Activated CD8-positive, alpha-beta memory T cell treated with anti-CD3 and anti-CD28 coated beads, Interleukin-2, amount 10 ng/mL, durations not matched to agents 7 days and 5 days (primary cell): ENCODE measurements at regions not wholly inside any gene's neighbourhood (a gene's known extent, or its start where the extent isn't known, plus 50 kb on each side); places are given as distances from the start of the nearest gene placed in this dataset.

ENCODE experiments used
- ATAC-seq: fragments of 150-1000 bp; cut with Tn5 transposase; one replicate; pipeline ENCODE4 v1.10.0; 2021; ENCODE audit warnings: moderate library complexity
- CTCF ChIA-PET: fragments of 350-600 bp; sonication (Branson Sonifier 250); formaldehyde crosslinking; loops from one replicate; lab custom pipeline; 2021; ENCODE audit warnings: antibody characterized with exemption; lab: Charles Lee
- DNase-seq: peaks from one replicate; pipeline ENCODE4 v3.0.0-alpha.2; 2020
- H3K27ac Mint-ChIP-seq: one replicate; pipeline ENCODE4 v1.8.0; 2021; ENCODE audit warnings: mild to moderate bottlenecking, mixed read lengths
- H3K27me3 Mint-ChIP-seq: one replicate; pipeline ENCODE4 v1.8.0; 2021; ENCODE audit warnings: mixed read lengths
- H3K36me3 Mint-ChIP-seq: one replicate; pipeline ENCODE4 v1.8.0; 2021; ENCODE audit warnings: mild to moderate bottlenecking, mixed read lengths
- H3K4me1 Mint-ChIP-seq: one replicate; pipeline ENCODE4 v1.8.0; 2021; ENCODE audit warnings: mixed read lengths
- H3K4me3 Mint-ChIP-seq: one replicate; pipeline ENCODE4 v1.8.0; 2021; ENCODE audit warnings: mild to moderate bottlenecking, moderate library complexity, mixed read lengths
- H3K9me3 Mint-ChIP-seq: one replicate; pipeline ENCODE4 v1.8.0; 2022; ENCODE audit warnings: low read depth, mixed read lengths

DNA sequence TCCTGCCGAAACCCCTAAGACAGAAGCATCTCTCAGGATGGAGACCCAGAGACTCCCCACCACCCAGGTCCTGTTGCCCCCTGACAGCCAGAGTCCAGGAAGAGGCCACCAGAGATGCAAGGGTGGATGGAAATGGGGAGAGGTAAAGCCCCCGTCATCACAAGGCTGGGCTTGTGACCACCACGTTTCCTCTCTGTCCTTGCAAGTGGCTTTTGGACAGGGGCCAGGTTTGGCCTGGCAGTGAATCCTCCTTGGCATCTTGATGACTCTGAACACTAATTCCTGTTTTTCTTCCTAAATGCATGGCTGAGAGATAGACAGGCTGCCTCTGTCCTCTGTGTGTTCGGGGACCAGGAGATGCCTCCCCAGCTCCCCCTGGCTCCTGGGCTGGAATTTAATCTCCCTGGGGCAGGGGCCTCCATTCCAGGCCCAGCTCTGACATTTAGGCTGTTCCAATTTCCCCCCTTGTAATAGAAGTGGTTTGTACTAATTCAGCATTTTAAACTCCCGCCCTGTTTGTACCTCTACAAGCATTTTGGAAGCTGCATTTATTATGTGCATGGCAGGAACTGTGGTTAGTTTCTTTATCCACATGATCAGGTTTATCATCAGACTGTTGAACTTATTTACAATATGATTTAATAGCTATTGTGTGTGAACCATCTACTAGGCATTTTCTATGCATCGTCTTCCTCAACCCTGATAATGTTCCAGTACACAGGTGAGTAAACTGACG is 116.1 kb upstream of the IRX6 start:
- CTCF ChIA-PET, result no interaction called here
- ATAC-seq (no peak), DNase-seq (no peak)
- no peaks in the 10 kb centered on the region for H3K4me1 Mint-ChIP-seq
- H3K27me3 Mint-ChIP-seq, result no peaks in the 10 kb centered on the region
- H3K9me3 Mint-ChIP-seq, result no peaks in the 10 kb centered on the region
- H3K27ac Mint-ChIP-seq, result no peak overlapping the region
- H3K36me3 Mint-ChIP-seq, result no peaks in the 10 kb centered on the region
- H3K4me3 Mint-ChIP-seq, result no peak overlapping the region

DNA sequence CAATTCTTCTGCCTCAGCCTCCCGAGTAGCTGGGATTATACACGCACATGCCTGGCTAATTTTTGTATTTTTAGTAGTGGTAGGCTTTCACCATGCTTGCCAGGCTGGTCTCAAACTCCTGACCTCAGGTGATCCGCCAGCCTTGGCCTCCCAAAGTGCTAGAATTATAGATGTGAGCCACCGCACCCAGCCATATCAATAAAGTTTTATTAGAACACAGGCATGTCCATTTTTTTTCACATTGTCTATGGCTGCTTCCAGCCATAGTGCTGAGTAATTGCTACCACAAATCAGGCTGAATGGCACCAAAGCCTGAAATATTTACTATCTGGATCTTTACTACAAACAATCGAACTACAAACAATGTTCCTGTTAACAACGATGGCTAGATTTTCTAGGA is 114.4 kb upstream of the IRX6 start:
- no peak for ATAC-seq
- CTCF ChIA-PET, result no interaction called here
- Mint-ChIP-seq H3K4me1 (no peaks in the 10 kb centered on the region), H3K36me3 (no peaks in the 10 kb centered on the region), H3K4me3 (no peak overlapping the region), H3K9me3 (no peaks in the 10 kb centered on the region), H3K27me3 (no peaks in the 10 kb centered on the region), H3K27ac (no peak overlapping the region)
- no peak for DNase-seq

DNA sequence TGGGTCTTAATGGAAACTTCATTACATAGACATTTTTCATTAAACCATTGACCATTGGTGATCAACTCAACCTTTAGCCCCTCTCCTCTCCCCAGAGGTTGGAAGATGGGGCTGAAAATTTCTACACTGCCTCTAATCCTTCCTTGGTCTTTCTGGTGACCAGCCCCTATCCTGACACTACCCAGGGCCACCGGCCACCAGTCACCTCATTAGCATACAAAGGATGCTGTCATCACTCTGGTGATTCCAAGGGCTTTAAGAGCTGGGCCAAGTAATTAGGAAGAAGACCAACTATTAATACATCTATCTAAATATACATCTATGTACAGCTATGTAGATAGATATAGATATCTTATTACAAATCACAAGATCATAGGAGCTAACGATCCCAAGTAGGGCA is 111.2 kb upstream of the IRX6 start:
- no peaks in the 10 kb centered on the region for H3K27me3 Mint-ChIP-seq
- CTCF ChIA-PET, result no interaction called here
- no peaks in the 10 kb centered on the region for H3K36me3 Mint-ChIP-seq
- H3K27ac Mint-ChIP-seq, result no peak overlapping the region
- H3K4me3 Mint-ChIP-seq, result no peak overlapping the region
- no peak for ATAC-seq
- H3K9me3 Mint-ChIP-seq, result no peaks in the 10 kb centered on the region
- no peaks in the 10 kb centered on the region for H3K4me1 Mint-ChIP-seq
- DNase-seq, result no peak

DNA sequence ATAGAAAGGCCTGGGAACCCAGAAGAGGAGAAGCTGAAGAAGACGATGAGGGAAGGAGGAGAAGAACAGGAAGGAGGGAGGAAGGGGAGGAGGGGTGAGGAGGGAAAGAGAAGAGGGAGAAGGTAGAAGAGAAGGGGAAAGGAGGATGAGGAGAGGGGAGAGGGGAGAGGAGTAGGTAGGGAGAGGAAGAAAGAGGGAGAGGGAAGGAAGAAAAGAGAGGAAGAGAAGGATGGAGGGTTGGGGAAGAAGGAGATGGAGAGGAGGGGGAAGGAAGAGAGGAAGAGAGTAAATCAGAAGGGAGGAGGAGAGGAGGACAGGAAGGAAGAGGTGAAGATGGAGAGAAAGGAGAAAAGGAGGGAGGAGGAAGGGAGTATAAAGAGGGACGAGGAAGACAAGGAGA is 109.6 kb upstream of the IRX6 start:
- H3K9me3 Mint-ChIP-seq, result no peaks in the 10 kb centered on the region
- H3K4me1 Mint-ChIP-seq, result no peaks in the 10 kb centered on the region
- no peak overlapping the region for H3K4me3 Mint-ChIP-seq
- CTCF ChIA-PET, result no interaction called here
- DNase-seq (no peak), ATAC-seq (no peak)
- no peak overlapping the region for H3K27ac Mint-ChIP-seq
- H3K36me3 Mint-ChIP-seq, result no peaks in the 10 kb centered on the region
- no peaks in the 10 kb centered on the region for H3K27me3 Mint-ChIP-seq

DNA sequence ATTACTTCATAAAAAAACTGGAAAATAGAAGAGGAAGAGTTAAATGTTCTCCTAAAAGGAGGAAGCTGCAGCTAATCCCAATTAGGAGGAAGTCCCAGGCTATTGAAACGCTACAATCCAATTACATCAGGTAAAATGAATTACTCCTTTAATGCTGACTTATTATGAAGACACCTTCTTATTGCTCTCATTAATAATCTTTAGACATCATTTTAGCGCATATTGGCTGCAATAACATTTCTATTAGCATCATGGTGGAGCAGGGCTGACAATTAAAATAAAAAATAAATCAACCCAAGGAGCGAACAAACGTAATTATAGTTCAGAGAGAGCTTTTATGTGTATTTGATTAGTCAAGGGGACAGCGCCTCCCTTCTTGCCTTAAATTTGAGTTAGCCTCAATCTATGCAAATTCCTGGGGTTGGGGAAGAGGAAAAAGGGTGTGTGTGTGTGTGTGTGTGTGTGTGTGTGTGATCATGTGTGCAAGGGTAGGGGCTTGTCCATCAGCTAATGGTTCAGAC is 109.0 kb upstream of the IRX6 start:
- CTCF ChIA-PET, result no interaction called here
- Mint-ChIP-seq H3K36me3 (no peaks in the 10 kb centered on the region), H3K4me3 (no peak overlapping the region), H3K27me3 (no peaks in the 10 kb centered on the region), H3K27ac (no peak overlapping the region), H3K9me3 (no peaks in the 10 kb centered on the region), H3K4me1 (no peaks in the 10 kb centered on the region)
- no peak for ATAC-seq
- DNase-seq, result no peak

GRCh38 chr16:55217392-55217791 is 106.6 kb upstream of the IRX6 start:
- Mint-ChIP-seq H3K4me3 (no peak overlapping the region), H3K27ac (no peak overlapping the region), H3K36me3 (no peaks in the 10 kb centered on the region), H3K9me3 (no peaks in the 10 kb centered on the region), H3K27me3 (peaks cover 3% of the 10 kb centered on the region), H3K4me1 (no peaks in the 10 kb centered on the region)
- no peak for ATAC-seq
- CTCF ChIA-PET, result no interaction called here
- no peak for DNase-seq

- Mint-ChIP-seq H3K27ac (no peak overlapping the region), H3K4me3 (no peak overlapping the region), H3K36me3 (no peaks in the 10 kb centered on the region), H3K4me1 (no peaks in the 10 kb centered on the region), H3K27me3 (peaks cover 3% of the 10 kb centered on the region), H3K9me3 (peaks cover 5% of the 10 kb centered on the region)
- CTCF ChIA-PET, result no interaction called here
- no peak for ATAC-seq
- DNase-seq, result no peak
These were observed 102.2 kb upstream of the IRX6 start for GRCh38 chr16:55221836-55222235.

- Mint-ChIP-seq H3K9me3 (peaks cover 5% of the 10 kb centered on the region), H3K27me3 (peaks cover 3% of the 10 kb centered on the region), H3K36me3 (no peaks in the 10 kb centered on the region), H3K27ac (no peak overlapping the region), H3K4me1 (no peaks in the 10 kb centered on the region), H3K4me3 (no peak overlapping the region)
- CTCF ChIA-PET, result no interaction called here
- no peak for DNase-seq
- no peak for ATAC-seq
These were observed 101.5 kb upstream of the IRX6 start for GRCh38 chr16:55222486-55222885.

DNA sequence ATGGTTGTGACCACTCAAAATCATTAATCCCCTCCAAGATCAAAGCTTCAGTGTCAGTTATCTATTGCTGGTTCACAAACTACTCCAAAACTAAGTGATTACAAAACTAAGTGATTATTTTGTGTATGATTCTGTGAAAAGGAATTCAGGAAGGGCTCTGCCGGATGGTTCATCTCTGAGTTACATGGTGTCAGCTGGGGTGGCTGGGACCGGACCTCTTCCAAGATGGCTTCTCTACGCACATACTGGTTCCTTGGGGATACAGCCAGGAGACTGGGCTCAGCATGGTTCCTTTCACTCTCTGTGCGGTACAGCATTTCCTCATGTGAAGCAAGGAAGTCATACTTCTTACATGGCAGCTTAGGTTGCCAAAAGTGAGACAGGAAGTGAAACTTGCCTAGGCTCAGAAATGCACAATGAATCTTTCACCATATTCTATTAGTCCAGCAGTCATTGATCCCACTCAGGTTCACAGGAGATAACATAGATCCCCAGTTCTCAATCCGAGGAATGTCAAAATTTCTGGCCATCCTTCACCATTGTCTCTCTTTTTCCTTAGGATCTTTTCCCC is 97.9 kb upstream of the IRX6 start:
- Mint-ChIP-seq H3K27ac (no peak overlapping the region), H3K27me3 (no peaks in the 10 kb centered on the region), H3K4me3 (no peak overlapping the region), H3K36me3 (no peaks in the 10 kb centered on the region), H3K4me1 (no peaks in the 10 kb centered on the region), H3K9me3 (peaks cover 5% of the 10 kb centered on the region)
- ATAC-seq (no peak), DNase-seq (no peak)
- CTCF ChIA-PET, result no interaction called here

DNA sequence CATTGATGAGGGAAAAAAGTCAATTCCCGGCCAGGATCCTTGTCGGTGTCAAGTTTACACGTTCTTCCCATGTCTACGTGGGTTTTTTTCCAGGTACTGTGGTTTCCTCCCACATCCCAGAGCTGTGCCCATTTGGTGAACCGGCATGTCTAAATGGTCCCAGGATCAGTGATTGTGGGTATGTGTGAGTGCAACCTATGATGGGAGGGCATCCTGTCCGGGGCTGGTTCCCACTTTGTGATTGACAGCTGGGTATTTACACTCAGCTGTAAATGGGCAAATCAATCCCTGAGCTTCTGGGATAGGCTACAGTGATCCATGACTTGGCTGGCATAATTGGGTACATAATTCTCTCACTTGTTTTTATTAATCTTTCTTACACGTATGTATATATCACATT is 91.2 kb upstream of the IRX6 start:
- Mint-ChIP-seq H3K4me3 (no peak overlapping the region), H3K27me3 (no peaks in the 10 kb centered on the region), H3K27ac (no peak overlapping the region), H3K36me3 (no peaks in the 10 kb centered on the region), H3K9me3 (no peaks in the 10 kb centered on the region), H3K4me1 (no peaks in the 10 kb centered on the region)
- ATAC-seq, result no peak
- CTCF ChIA-PET, result no interaction called here
- DNase-seq, result no peak

- ATAC-seq (no peak), DNase-seq (no peak)
- Mint-ChIP-seq H3K27me3 (no peaks in the 10 kb centered on the region), H3K4me1 (no peaks in the 10 kb centered on the region), H3K36me3 (no peaks in the 10 kb centered on the region), H3K4me3 (no peak overlapping the region), H3K9me3 (no peaks in the 10 kb centered on the region), H3K27ac (no peak overlapping the region)
- CTCF ChIA-PET, result no interaction called here
These were observed 90.5 kb upstream of the IRX6 start for GRCh38 chr16:55233464-55233863.

DNA sequence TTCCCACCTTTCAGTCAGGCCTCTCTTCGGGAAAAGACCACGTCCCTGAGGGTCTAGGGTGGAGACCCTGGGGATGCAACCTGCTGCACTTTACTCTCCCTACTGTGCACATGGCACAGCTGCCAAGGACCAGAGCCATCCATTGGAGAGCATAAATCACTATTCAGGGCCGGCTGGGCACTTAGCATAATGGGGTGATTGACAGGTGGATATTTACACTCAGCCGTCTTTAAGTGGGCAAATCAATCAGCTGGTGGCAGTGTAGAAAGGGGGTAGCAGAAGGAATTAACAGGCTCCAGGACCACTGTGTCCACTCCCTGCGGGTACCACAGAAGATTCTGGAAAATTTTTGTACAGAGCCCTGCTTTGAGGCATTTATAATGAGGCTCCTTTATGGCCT is 87.3 kb upstream of the IRX6 start:
- no peaks in the 10 kb centered on the region for H3K36me3 Mint-ChIP-seq

DNA sequence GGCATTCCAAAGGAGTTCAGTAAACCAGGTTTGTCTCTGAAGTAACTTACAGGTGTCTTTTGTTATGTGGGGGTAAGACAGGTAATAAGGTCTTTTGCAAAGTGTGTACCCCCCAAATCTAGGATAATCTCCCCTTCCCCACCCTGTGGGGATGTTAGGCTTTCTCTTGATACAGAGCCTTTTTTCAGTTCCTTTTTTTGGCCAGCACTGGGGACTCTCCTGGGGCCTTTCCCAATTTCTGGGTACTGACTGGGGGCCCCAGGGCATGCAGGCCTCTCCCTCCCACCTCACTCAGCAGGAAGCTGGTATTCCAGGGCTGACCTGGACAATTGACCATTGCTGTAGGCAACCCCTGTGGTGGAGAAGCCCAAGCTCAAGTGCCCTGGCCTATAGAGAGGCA is 84.3 kb upstream of the IRX6 start:
- H3K27ac Mint-ChIP-seq, result no peak overlapping the region
- DNase-seq, result no peak
- no peak overlapping the region for H3K4me3 Mint-ChIP-seq
- CTCF ChIA-PET, result no interaction called here
- no peaks in the 10 kb centered on the region for H3K9me3 Mint-ChIP-seq
- no peaks in the 10 kb centered on the region for H3K36me3 Mint-ChIP-seq
- no peak for ATAC-seq
- no peaks in the 10 kb centered on the region for H3K27me3 Mint-ChIP-seq
- no peaks in the 10 kb centered on the region for H3K4me1 Mint-ChIP-seq

More for the DNA sequence above, 87.3 kb upstream of the IRX6 start:
- ATAC-seq, result no peak
- Mint-ChIP-seq H3K4me1 (no peaks in the 10 kb centered on the region), H3K27ac (no peak overlapping the region), H3K4me3 (no peak overlapping the region), H3K27me3 (no peaks in the 10 kb centered on the region), H3K9me3 (no peaks in the 10 kb centered on the region)
- CTCF ChIA-PET, result no interaction called here
- DNase-seq, result no peak

GRCh38 chr16:55240888-55241287 is 83.1 kb upstream of the IRX6 start:
- no peaks in the 10 kb centered on the region for H3K27me3 Mint-ChIP-seq
- H3K27ac Mint-ChIP-seq, result no peak overlapping the region
- no peak overlapping the region for H3K4me3 Mint-ChIP-seq
- no peak for ATAC-seq
- no peaks in the 10 kb centered on the region for H3K9me3 Mint-ChIP-seq
- no peaks in the 10 kb centered on the region for H3K4me1 Mint-ChIP-seq
- no peak for DNase-seq
- H3K36me3 Mint-ChIP-seq, result no peaks in the 10 kb centered on the region
- CTCF ChIA-PET, result no interaction called here
